IMR-90 (cell line): ENCODE measurements at regions not wholly inside any gene's neighbourhood (a gene's known extent, or its start where the extent isn't known, plus 50 kb on each side); places are given as distances from the start of the nearest gene placed in this dataset.
A peak's percentile ranks its signal among the peaks of the same experiment; 100 is the strongest.

Experiments used
- ATAC-seq: fragments of 200-7000 bp; cut with Tn5 transposase; 2 replicates; pipeline ENCODE4 v1.9.1; 2020; ENCODE audit warnings: low read depth, mild to moderate bottlenecking, moderate library complexity
- BruUV-seq: library from RNA; stranded (reverse); fragments of 400-500 nt; replicated peaks from 2 replicates; lab custom pipeline; 2021; lab: Mats Ljungman, UMichigan
- CTCF ChIA-PET: fragments of 300-600 bp; formaldehyde crosslinking; extraction: SDS; loops from one replicate; lab custom pipeline; 2021; ENCODE audit warnings: antibody characterized with exemption; lab: Yijun Ruan, JAX
- POLR2A ChIA-PET: fragments of 300-600 bp; sonication (Branson Sonifier 250); formaldehyde crosslinking; loops from one replicate; lab custom pipeline; 2022; ENCODE audit warnings: antibody characterized with exemption; ENCODE audit not compliant: unreplicated experiment; lab: Charles Lee
- DNase-seq: peaks from one replicate; pipeline ENCODE4 v3.0.0; 2013
- H2AFZ ChIP-seq: replicated peaks from 2 replicates; pipeline ENCODE3; 2013; ENCODE audit warnings: low read length, mild to moderate bottlenecking; ENCODE audit not compliant: poor library complexity
- H2AK5ac ChIP-seq: 2 replicates; pipeline ENCODE4 v1.6.1; 2013; ENCODE audit warnings: low read depth, low read length, inconsistent platforms
- H2AK9ac ChIP-seq: replicated peaks from 2 replicates; pipeline ENCODE3; 2013; ENCODE audit warnings: mild to moderate bottlenecking, low read depth, low read length, moderate library complexity; ENCODE audit not compliant: poor library complexity
- H2BK120ac ChIP-seq: 2 replicates; pipeline ENCODE4 v1.6.1; 2013; ENCODE audit warnings: low read depth, low read length, inconsistent platforms
- H2BK15ac ChIP-seq: 3 replicates; pipeline ENCODE4 v1.6.1; 2013; ENCODE audit warnings: low read depth, low read length, inconsistent platforms
- H2BK20ac ChIP-seq: 2 replicates; pipeline ENCODE4 v1.6.1; 2013; ENCODE audit warnings: low read depth, mild to moderate bottlenecking, inconsistent platforms, low read length, moderate library complexity
- H2BK5ac ChIP-seq: 2 replicates; pipeline ENCODE4 v1.6.1; 2013; ENCODE audit warnings: mild to moderate bottlenecking, low read depth, low read length, inconsistent platforms; ENCODE audit not compliant: poor library complexity, severe bottlenecking
- H3K14ac ChIP-seq: replicated peaks from 2 replicates; pipeline ENCODE4 v1.6.1; 2013; ENCODE audit warnings: low read depth, low read length, inconsistent platforms
- H3K18ac ChIP-seq: 2 replicates; pipeline ENCODE4 v1.6.1; 2013; ENCODE audit warnings: low read depth, low read length, control low read depth
- H3K23ac ChIP-seq: 2 replicates; pipeline ENCODE4 v1.6.1; 2013; ENCODE audit warnings: low read depth, low read length, inconsistent platforms
- H3K27ac ChIP-seq: 2 replicates; pipeline ENCODE4 v1.5.1; 2013; ENCODE audit warnings: mild to moderate bottlenecking, control low read depth, low read length; ENCODE audit not compliant: insufficient read depth
- H3K27me3 ChIP-seq: 2 replicates; pipeline ENCODE4 v1.6.1; 2013; ENCODE audit warnings: low read length; ENCODE audit not compliant: control insufficient read depth, insufficient read depth
- H3K36me3 ChIP-seq: 2 replicates; pipeline ENCODE4 v1.6.1; 2013; ENCODE audit warnings: low read length, mixed read lengths; ENCODE audit not compliant: control insufficient read depth, insufficient read depth
- H3K4ac ChIP-seq: 2 replicates; pipeline ENCODE4 v1.6.1; 2013; ENCODE audit warnings: low read depth, low read length, inconsistent platforms
- H3K4me1 ChIP-seq: 2 replicates; pipeline ENCODE4 v1.6.1; 2013; ENCODE audit warnings: low read length, mixed read lengths; ENCODE audit not compliant: control insufficient read depth, insufficient read depth
- H3K4me2 ChIP-seq: 2 replicates; pipeline ENCODE4 v1.6.1; 2013; ENCODE audit warnings: low read depth, mild to moderate bottlenecking, control low read depth, low read length, moderate library complexity
- H3K4me3 ChIP-seq: 2 replicates; pipeline ENCODE4 v1.5.1; 2013; ENCODE audit warnings: low read depth, mild to moderate bottlenecking, control low read depth, low read length, moderate library complexity; ENCODE audit not compliant: insufficient read depth
- H3K56ac ChIP-seq: 2 replicates; pipeline ENCODE4 v1.6.1; 2013; ENCODE audit warnings: low read length, inconsistent platforms; ENCODE audit not compliant: insufficient read depth; ENCODE audit errors: extremely low read depth
- H3K79me1 ChIP-seq, 2 experiments: 2 replicates each; pipeline ENCODE4 v1.6.1; 2013; ENCODE audit warnings: low read length in 2 of 2, inconsistent platforms in 1 of 2, low read depth in 1 of 2
- H3K9ac ChIP-seq: 2 replicates; pipeline ENCODE4 v1.6.1; 2013; ENCODE audit warnings: low read depth, low read length, control low read depth
- H3K9me1 ChIP-seq: 2 replicates; pipeline ENCODE4 v1.6.1; 2013; ENCODE audit warnings: low read length, inconsistent platforms; ENCODE audit not compliant: insufficient read depth
- H3K9me3 ChIP-seq: 2 replicates; pipeline ENCODE4 v1.6.1; 2013; ENCODE audit warnings: low read length; ENCODE audit not compliant: control insufficient read depth, insufficient read depth
- H4K20me1 ChIP-seq: 2 replicates; pipeline ENCODE4 v1.6.1; 2013; ENCODE audit warnings: low read length, inconsistent platforms; ENCODE audit not compliant: insufficient read depth
- H4K5ac ChIP-seq: 2 replicates; pipeline ENCODE4 v1.6.1; 2013; ENCODE audit warnings: mild to moderate bottlenecking, low read depth, low read length, control low read depth
- H4K8ac ChIP-seq, 2 experiments: 2 replicates each; pipeline ENCODE4 v1.6.1; 2013; ENCODE audit warnings: low read depth in 2 of 2, low read length in 2 of 2, control low read depth in 1 of 2, inconsistent platforms in 1 of 2
- H4K91ac ChIP-seq: 2 replicates; pipeline ENCODE4 v1.6.1; 2013; ENCODE audit warnings: low read depth, low read length, inconsistent platforms; ENCODE audit not compliant: insufficient read depth
- CTCF ChIP-seq: conservative IDR thresholded peaks from 2 replicates; pipeline ENCODE4 v1.5.1; 2012; ENCODE audit warnings: mild to moderate bottlenecking, low read depth, low read length, improper control_type of control experiment
- MAFK ChIP-seq: IDR thresholded peaks from 2 replicates; pipeline ENCODE4 v1.6.1; 2012; ENCODE audit warnings: low read depth, low read length, improper control_type of control experiment
- MAZ ChIP-seq: IDR thresholded peaks from 2 replicates; pipeline ENCODE4 v1.6.1; 2012; ENCODE audit warnings: low read depth, mild to moderate bottlenecking, low read length, improper control_type of control experiment, moderate library complexity, borderline replicate concordance
- SMC3 ChIP-seq: fragments of 150-350 bp; IDR thresholded peaks from 2 replicates; pipeline ENCODE4 v1.6.1; 2016; ENCODE audit warnings: low read depth, mild to moderate bottlenecking, antibody characterized with exemption, low read length, moderate library complexity
- dilution Hi-C: fragments of 300-500 bp; cut with HindIII; formaldehyde crosslinking; loops from one replicate; pipeline ENCODE4 v1.14.3; 2018; ENCODE audit warnings: low sequenced_read_pairs; ENCODE audit not compliant: unreplicated experiment
- in situ Hi-C: fragments of 300-500 bp; cut with MboI; formaldehyde crosslinking; loops from 3 replicates; pipeline ENCODE4 v1.14.3; 2019; ENCODE audit warnings: low sequenced_read_pairs, inconsistent platforms, mixed read lengths
- intact Hi-C: fragments of 100-400 bp; cut with micrococcal nuclease; formaldehyde crosslinking; loops from 2 replicates; pipeline ENCODE4 v1.10.0; 2022

- TF ChIP-seq CTCF = no peak
- peak; percentile 37; the same call in 1 of the 2 replicates for TF ChIP-seq MAFK
Observed at GRCh38 chr14:53613404-53614253, 343.0 kb downstream of the BMP4 start (continued).

DNA sequence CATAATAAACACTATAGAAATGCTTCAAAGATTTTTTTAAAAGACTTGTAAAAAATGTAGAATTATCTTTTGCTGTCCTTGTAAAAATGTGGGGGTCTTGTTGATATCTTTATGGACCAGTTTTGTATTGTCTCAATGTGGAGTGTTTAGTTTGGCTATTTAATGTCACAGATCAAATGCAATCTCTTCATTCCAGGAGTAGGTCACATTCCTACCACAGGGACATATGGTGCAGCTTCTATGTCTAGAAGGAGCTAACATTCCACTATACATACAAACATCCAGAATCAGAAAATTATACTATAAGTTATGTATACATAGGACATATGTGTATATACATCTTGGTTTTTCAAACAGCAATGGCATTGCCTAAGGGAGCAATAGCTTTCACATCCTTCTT lies 345.7 kb downstream of the BMP4 start:
- in situ Hi-C loops = no loop called here
- Histone ChIP-seq H3K18ac (no peak overlapping the region), H3K9ac (no peak overlapping the region), H3K4me1 (peaks cover 3% of the 10 kb centered on the region), H3K56ac (no peak overlapping the region), H3K9me3 (no peaks in the 10 kb centered on the region), H4K5ac (no peak overlapping the region), H2AK5ac (no peak overlapping the region), H2BK5ac (no peak overlapping the region), H3K36me3 (no peaks in the 10 kb centered on the region), H3K23ac (no peak overlapping the region), H3K27ac (no peak overlapping the region), H3K9me1 (peaks cover 3% of the 10 kb centered on the region), H2AK9ac (no peak overlapping the region), H2BK15ac (no peak overlapping the region), H3K14ac (no peak overlapping the region), H3K4me2 (no peak overlapping the region), H4K20me1 (no peaks in the 10 kb centered on the region), H3K4ac (no peak overlapping the region), H2BK120ac (no peak overlapping the region), H3K27me3 (peaks cover 3% of the 10 kb centered on the region), H3K4me3 (no peak overlapping the region), H4K91ac (no peak overlapping the region), H2BK20ac (no peak overlapping the region), H3K79me1 (no peaks in the 10 kb centered on the region), H2AFZ (no peak overlapping the region), H4K8ac (no peak overlapping the region)
- CTCF ChIA-PET = interaction anchor here (1.2 kb wide), 1 partner anchor 9 kb away, joined by 3 read pairs; no protein-coding TSS in a partner anchor
- dilution Hi-C loops = no loop called here
- no TSS peak for BruUV-seq
- TF ChIP-seq MAZ (no peak), SMC3 (no peak), CTCF (peak; percentile 30)
- DNase-seq = no peak
- ATAC-seq = no peak
- intact Hi-C loops = no loop called here
- POLR2A ChIA-PET = no interaction called here
